Muscle of leg (tissue), 3 donors: ENCODE measurements at regions not wholly inside any gene's neighbourhood (a gene's known extent, or its start where the extent isn't known, plus 50 kb on each side); places are given as distances from the start of the nearest gene placed in this dataset.
A peak's percentile ranks its signal among the peaks of the same experiment; 100 is the strongest.

ENCODE experiments used
- DNase-seq: peaks from one replicate; pipeline ENCODE4 v3.0.0; 2013
- H3K27ac ChIP-seq: one replicate; pipeline ENCODE4 v1.5.1; 2013; ENCODE audit warnings: mild to moderate bottlenecking, low read length, control low read depth
- H3K27me3 ChIP-seq: one replicate; pipeline ENCODE4 v1.6.1; 2013; ENCODE audit warnings: low read length; ENCODE audit not compliant: control insufficient read depth, insufficient read depth
- H3K36me3 ChIP-seq: one replicate; pipeline ENCODE4 v1.6.1; 2013; ENCODE audit warnings: low read length; ENCODE audit not compliant: control insufficient read depth, insufficient read depth
- H3K4me1 ChIP-seq: one replicate; pipeline ENCODE4 v1.6.1; 2013; ENCODE audit warnings: low read length; ENCODE audit not compliant: control insufficient read depth, insufficient read depth
- H3K4me3 ChIP-seq: one replicate; pipeline ENCODE4 v1.5.1; 2013; ENCODE audit warnings: low read length, control low read depth
- H3K9me3 ChIP-seq: replicated peaks from 2 replicates; pipeline ENCODE4 v1.6.1; 2013; ENCODE audit warnings: low read depth, low read length; ENCODE audit not compliant: control insufficient read depth
- WGBS: methylation state at CpG from one replicate; pipeline ENCODE4 v1.1.5; 2013; ENCODE audit warnings: missing lambda C conversion rate; ENCODE audit not compliant: insufficient coverage; 5-methylcytosine and 5-hydroxymethylcytosine counted together

- DNase-seq: no peak
- no peaks in the 10 kb centered on the region for H3K36me3 ChIP-seq
- no peaks in the 10 kb centered on the region for H3K9me3 ChIP-seq
- no CpG with 5 or more reads among the region's 5 CpGs for WGBS
- no peaks in the 10 kb centered on the region for H3K4me1 ChIP-seq
- no peak overlapping the region for H3K4me3 ChIP-seq
- no peak overlapping the region for H3K27ac ChIP-seq
- no peaks in the 10 kb centered on the region for H3K27me3 ChIP-seq
Observed at GRCh38 chr1:81023187-81023724, 777.5 kb upstream of the ADGRL2 start.

DNA sequence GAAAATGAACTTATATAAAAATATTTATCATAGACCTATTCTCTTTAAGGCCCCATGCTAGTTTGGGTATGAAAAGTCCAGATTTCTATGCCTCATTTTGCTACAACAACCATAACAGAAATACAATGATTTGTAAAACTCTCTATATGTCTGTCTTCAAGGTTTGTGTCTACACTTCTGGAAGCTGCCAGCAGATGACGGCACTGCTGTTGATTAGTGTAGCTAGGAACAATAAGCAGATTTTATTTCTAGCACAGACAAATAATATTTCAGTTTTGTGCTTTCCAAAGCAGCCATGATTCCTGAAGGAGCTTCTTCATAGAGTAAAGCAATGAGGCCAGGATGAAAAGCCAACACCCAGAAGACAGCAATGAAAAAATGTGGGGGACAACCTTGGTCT is 779.6 kb upstream of the ADGRL2 start:
- Histone ChIP-seq H3K27me3 (no peaks in the 10 kb centered on the region), H3K27ac (no peak overlapping the region), H3K4me1 (no peaks in the 10 kb centered on the region), H3K9me3 (no peaks in the 10 kb centered on the region), H3K36me3 (no peaks in the 10 kb centered on the region), H3K4me3 (no peak overlapping the region)
- peak; percentile 22 for DNase-seq
- WGBS: no CpG with 5 or more reads among the region's 1 CpG

- H3K36me3 ChIP-seq: no peaks in the 10 kb centered on the region
- H3K4me3 ChIP-seq: no peak overlapping the region
- no peaks in the 10 kb centered on the region for H3K9me3 ChIP-seq
- DNase-seq: no peak
- H3K4me1 ChIP-seq: no peaks in the 10 kb centered on the region
- no peak overlapping the region for H3K27ac ChIP-seq
- H3K27me3 ChIP-seq: no peaks in the 10 kb centered on the region
- WGBS: no CpG with 5 or more reads among the region's 1 CpG
Observed at GRCh38 chr1:81020506-81020905, 780.2 kb upstream of the ADGRL2 start.

DNA sequence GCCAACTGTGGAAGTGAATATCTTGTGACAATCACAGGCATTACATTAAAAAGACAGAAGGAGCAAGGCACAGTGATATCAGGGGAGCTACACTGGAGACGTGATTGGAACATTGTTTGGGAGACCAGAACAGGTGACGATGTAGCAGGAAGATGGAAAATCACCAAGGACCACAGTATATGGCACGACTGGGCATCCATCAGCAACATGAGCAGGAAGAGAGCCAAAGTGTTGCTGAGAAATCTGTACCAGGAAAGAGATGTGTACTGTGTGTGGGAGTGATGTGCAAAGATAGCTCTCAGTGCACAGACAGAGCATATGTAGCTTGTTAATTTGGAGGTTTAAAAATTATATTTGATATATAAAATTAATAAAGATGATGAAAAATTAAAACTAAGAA is 790.6 kb upstream of the ADGRL2 start:
- no peaks in the 10 kb centered on the region for H3K4me1 ChIP-seq
- H3K4me3 ChIP-seq: no peak overlapping the region
- no peak overlapping the region for H3K27ac ChIP-seq
- no peaks in the 10 kb centered on the region for H3K27me3 ChIP-seq
- 65% methylated on average over 3 of the region's 3 CpGs for WGBS
- H3K9me3 ChIP-seq: no peaks in the 10 kb centered on the region
- no peaks in the 10 kb centered on the region for H3K36me3 ChIP-seq
- DNase-seq: no peak

DNA sequence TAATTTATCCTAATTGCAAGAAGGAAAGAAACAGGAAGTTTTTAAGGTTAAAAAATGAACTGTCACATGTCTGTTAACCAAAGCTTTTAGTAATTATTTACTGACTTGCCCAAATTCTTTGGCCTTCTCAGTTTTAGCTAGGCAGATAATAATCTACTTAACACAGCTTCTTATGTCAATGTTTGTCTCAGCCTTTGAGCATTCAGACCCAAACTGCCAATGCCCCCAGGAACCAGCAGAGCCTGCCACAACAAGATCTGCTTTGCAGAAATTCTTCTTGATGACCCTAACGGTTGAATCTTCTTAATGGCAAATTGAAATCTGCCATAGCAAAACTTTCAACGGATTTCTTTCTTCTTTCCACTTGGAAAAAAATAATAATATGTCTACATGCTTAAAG is 792.4 kb upstream of the ADGRL2 start:
- no peak overlapping the region for H3K27ac ChIP-seq
- H3K4me3 ChIP-seq: no peak overlapping the region
- no peaks in the 10 kb centered on the region for H3K4me1 ChIP-seq
- H3K36me3 ChIP-seq: no peaks in the 10 kb centered on the region
- H3K9me3 ChIP-seq: no peaks in the 10 kb centered on the region
- H3K27me3 ChIP-seq: no peaks in the 10 kb centered on the region
- WGBS: no CpG with 5 or more reads among the region's 2 CpGs
- no peak for DNase-seq

- DNase-seq: no peak
- WGBS: 0% methylated on average over 1 of the region's 3 CpGs
- H3K4me1 ChIP-seq: no peaks in the 10 kb centered on the region
- H3K36me3 ChIP-seq: no peaks in the 10 kb centered on the region
- H3K9me3 ChIP-seq: no peaks in the 10 kb centered on the region
- H3K27ac ChIP-seq: no peak overlapping the region
- no peaks in the 10 kb centered on the region for H3K27me3 ChIP-seq
- no peak overlapping the region for H3K4me3 ChIP-seq
Observed at GRCh38 chr1:81007024-81007423, 793.7 kb upstream of the ADGRL2 start.

- no peaks in the 10 kb centered on the region for H3K36me3 ChIP-seq
- H3K27ac ChIP-seq: peak overlapping the region; percentile 40
- no peaks in the 10 kb centered on the region for H3K27me3 ChIP-seq
- DNase-seq: peak; percentile 75
- WGBS: 45% methylated on average over 4 of the region's 5 CpGs
- H3K4me3 ChIP-seq: no peak overlapping the region
- H3K9me3 ChIP-seq: no peaks in the 10 kb centered on the region
- H3K4me1 ChIP-seq: no peaks in the 10 kb centered on the region
Observed at GRCh38 chr1:81006502-81006901, 794.2 kb upstream of the ADGRL2 start.

DNA sequence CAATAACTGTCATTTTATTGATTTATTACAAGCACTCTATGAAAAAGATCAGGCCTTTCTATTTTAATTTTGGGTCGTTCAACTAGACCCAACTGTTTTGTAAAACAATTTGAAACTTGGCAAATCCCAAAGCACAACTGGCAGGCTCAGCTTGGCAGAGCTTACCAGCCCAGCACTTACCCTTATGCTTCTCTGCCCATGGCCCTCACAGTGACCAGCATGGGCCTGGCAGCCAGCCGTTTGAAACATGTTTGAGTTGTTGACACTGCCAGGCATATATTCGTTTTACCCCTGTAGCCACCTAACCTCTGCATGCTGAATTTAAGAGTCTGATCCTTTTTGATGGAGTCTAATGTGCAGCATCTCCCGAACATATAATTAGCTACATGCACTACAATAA is 796.7 kb upstream of the ADGRL2 start:
- Histone ChIP-seq H3K4me3 (no peak overlapping the region), H3K27me3 (no peaks in the 10 kb centered on the region), H3K9me3 (peaks cover 3% of the 10 kb centered on the region), H3K36me3 (no peaks in the 10 kb centered on the region), H3K4me1 (no peaks in the 10 kb centered on the region), H3K27ac (no peak overlapping the region)
- DNase-seq: peak; percentile 29
- 83% methylated on average over 1 of the region's 4 CpGs for WGBS

GRCh38 chr1:80994934-80995333 is 805.8 kb upstream of the ADGRL2 start:
- Histone ChIP-seq H3K4me1 (no peaks in the 10 kb centered on the region), H3K9me3 (no peaks in the 10 kb centered on the region), H3K36me3 (no peaks in the 10 kb centered on the region), H3K4me3 (no peak overlapping the region), H3K27me3 (no peaks in the 10 kb centered on the region), H3K27ac (no peak overlapping the region)
- DNase-seq: no peak

DNA sequence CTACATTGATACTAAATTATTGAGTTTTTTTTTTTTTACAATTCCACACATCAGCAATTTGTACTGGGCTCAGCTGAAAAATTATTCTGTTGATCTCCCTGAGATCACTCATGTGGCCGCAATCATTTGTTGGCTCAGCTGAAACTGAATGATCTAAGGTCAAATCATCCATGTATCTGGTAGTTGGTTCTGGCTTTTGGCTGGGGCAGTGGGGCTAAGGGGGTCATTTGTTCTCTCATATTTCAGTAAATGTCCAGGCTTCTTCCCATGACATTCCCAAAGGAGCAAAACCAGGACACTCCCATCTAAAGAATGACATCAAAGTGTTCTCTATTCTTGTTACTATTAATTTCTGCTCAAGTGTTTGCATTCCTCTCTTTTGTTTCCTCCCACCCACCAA is 806.7 kb upstream of the ADGRL2 start:
- no peaks in the 10 kb centered on the region for H3K36me3 ChIP-seq
- peak; percentile 51 for DNase-seq
- no peaks in the 10 kb centered on the region for H3K4me1 ChIP-seq
- no CpG with 5 or more reads among the region's 1 CpG for WGBS
- no peak overlapping the region for H3K4me3 ChIP-seq
- H3K27ac ChIP-seq: no peak overlapping the region
- H3K27me3 ChIP-seq: no peaks in the 10 kb centered on the region
- H3K9me3 ChIP-seq: no peaks in the 10 kb centered on the region
